ENCODE measurements at regions not wholly inside any gene's neighbourhood (a gene's known extent, or its start where the extent isn't known, plus 50 kb on each side); places are given as distances from the start of the nearest gene placed in this dataset.

GRCh38 chr4:58368221-58368620, 1258.0 kb upstream of the IGFBP7 start:
- no peaks in the 10 kb centered on the region for H4K20me1 ChIP-seq (replicated peaks; ENCODE audit: insufficient read depth)
- H3K4me1 ChIP-seq (ENCODE audit: insufficient read depth) = no peaks in the 10 kb centered on the region
- H3K36me3 Mint-ChIP-seq (ENCODE audit: low read depth) = no peaks in the 10 kb centered on the region
- no peaks in the 10 kb centered on the region for H3F3A ChIP-seq (replicated peaks; ENCODE audit: low read depth)
- H3K4me3 Mint-ChIP-seq = no peak overlapping the region
- H3K27ac ChIP-seq (ENCODE audit: low read depth) = no peak overlapping the region
- no peak for TF ChIP-seq STAT1 (IDR thresholded peaks at IDR 0.05; ENCODE audit: unreplicated experiment)
- no peak for TF ChIP-seq ETS1 (IDR thresholded peaks at IDR 0.05)
- TF ChIP-seq NANOG (IDR thresholded peaks at IDR 0.05; ENCODE audit: borderline replicate concordance) = no peak
- TF ChIP-seq CREB1 (CRISPR knock-in tag; IDR thresholded peaks at IDR 0.05; ENCODE audit: low read depth) = no peak
- no peak for TF ChIP-seq POLR2AphosphoS5 (IDR thresholded peaks at IDR 0.05; ENCODE audit: low read depth)
- TF ChIP-seq JUNB (IDR thresholded peaks at IDR 0.05; ENCODE audit: unreplicated experiment) = no peak
- no peak for TF ChIP-seq REST (IDR thresholded peaks at IDR 0.05; ENCODE audit: unreplicated experiment)
- TF ChIP-seq EZH2phosphoT487 (IDR thresholded peaks at IDR 0.05; ENCODE audit: unreplicated experiment) = no peak
- no peak for TF ChIP-seq EZH2 (IDR thresholded peaks at IDR 0.05; ENCODE audit: low read depth, unreplicated experiment)
- no peak for TF ChIP-seq ZNF462 (CRISPR knock-in tag; IDR thresholded peaks at IDR 0.05)
- no peak for TF ChIP-seq CTCF (conservative IDR thresholded peaks at IDR 0.05; ENCODE audit: low read depth in 2 of 2)
- TF ChIP-seq ZNF114 (CRISPR knock-in tag; IDR thresholded peaks at IDR 0.05) = no peak
- no peak for TF ChIP-seq ZNF331 (CRISPR knock-in tag; IDR thresholded peaks at IDR 0.05; ENCODE audit: low read depth)
- H3K27me3 ChIP-seq (ENCODE audit: insufficient read depth) = no peaks in the 10 kb centered on the region
- ATAC-seq (no peak), DNase-seq (ENCODE audit: low spot score) (no peak)
- no peak overlapping the region for H3K4me2 ChIP-seq
- H3K9me3 Mint-ChIP-seq = peaks cover 9% of the 10 kb centered on the region; the same call in 2 of the 3 replicates
- H3K27me3 Mint-ChIP-seq (ENCODE audit: insufficient read depth, low read depth, poor library complexity) = no peaks in the 10 kb centered on the region
- H3K9me2 ChIP-seq (ENCODE audit: insufficient read depth) = peaks cover 19% of the 10 kb centered on the region
- no peaks in the 10 kb centered on the region for H3K79me2 ChIP-seq (replicated peaks; ENCODE audit: insufficient read depth)
- H2AFZ ChIP-seq = no peak overlapping the region
- H3K4me1 Mint-ChIP-seq = no peaks in the 10 kb centered on the region
- H3K4me3 ChIP-seq = no peak overlapping the region
- no peaks in the 10 kb centered on the region for H3K36me3 ChIP-seq (ENCODE audit: insufficient read depth)
- no peak overlapping the region for H3K27ac Mint-ChIP-seq

Measured in GM23338 (cell line).